Vagina (tissue), 2 donors: ENCODE measurements at regions not wholly inside any gene's neighbourhood (a gene's known extent, or its start where the extent isn't known, plus 50 kb on each side); places are given as distances from the start of the nearest gene placed in this dataset.

ENCODE experiments used
- DNase-seq, 2 donors: peaks; one replicate each; pipeline ENCODE4 v3.0.0-alpha.2; 2017; ENCODE audit errors: extremely low spot score in 2 of 2
- H3K27ac ChIP-seq: fragments of 200-600 bp; sonication (generic); one replicate; pipeline ENCODE4 v1.5.1; 2019
- H3K27me3 ChIP-seq: fragments of 200-600 bp; sonication (generic); one replicate; pipeline ENCODE4 v1.5.1; 2019
- H3K36me3 ChIP-seq, 2 donors: fragments of 200-600 bp; sonication (generic); one replicate each; pipeline ENCODE4 v1.5.1; 2017 to 2019
- H3K4me1 ChIP-seq: fragments of 200-600 bp; sonication (generic); one replicate; pipeline ENCODE4 v1.5.1; 2019
- H3K4me3 ChIP-seq, 2 donors: fragments of 200-600 bp; sonication (generic); 1 replicate in 1 of 2; 2 replicates in 1 of 2; pipeline ENCODE4 v1.5.1; 2016 to 2019
- H3K9me3 ChIP-seq: fragments of 200-600 bp; sonication (generic); one replicate; pipeline ENCODE4 v1.5.1; 2019
- POLR2A ChIP-seq, 2 donors: fragments of 450-650 bp; IDR thresholded peaks; one replicate each; pipeline ENCODE4 v1.6.1; 2017; ENCODE audit warnings: antibody characterized with exemption in 2 of 2, mild to moderate bottlenecking in 2 of 2, moderate library complexity in 2 of 2
- POLR2AphosphoS5 ChIP-seq, 2 donors: sonication (generic); formaldehyde crosslinking; IDR thresholded peaks; one replicate each; pipeline ENCODE4 v1.9.0; 2017; ENCODE audit warnings: antibody characterized with exemption in 2 of 2, mild to moderate bottlenecking in 2 of 2, low read depth in 1 of 2; ENCODE audit not compliant: insufficient read depth in 1 of 2
- intact Hi-C: fragments of 100-400 bp; cut with DNase I; formaldehyde crosslinking; loops from one replicate; pipeline ENCODE4 v1.15.1; 2023
- TF ChIP-seq, protein P1 (sequence below), 3 experiments: fragments of 450-650 bp in 2 of 3; fragments of 200-600 bp in 1 of 3; sonication (generic) in 1 of 3; IDR thresholded peaks; one replicate each; pipeline ENCODE4 v1.5.1; 2017 to 2019; ENCODE audit warnings: antibody characterized with exemption in 3 of 3, mild to moderate bottlenecking in 2 of 3, moderate library complexity in 2 of 3

GRCh38 chr6:101294676-101295075 is 98.8 kb upstream of the GRIK2 start:
- no peak overlapping the region for H3K4me3 ChIP-seq

GRCh38 chr6:101296169-101296960 is 97.1 kb upstream of the GRIK2 start:
- Histone ChIP-seq H3K9me3 (no peaks in the 10 kb centered on the region), H3K27ac (no peak overlapping the region), H3K27me3 (no peaks in the 10 kb centered on the region), H3K4me1 (no peaks in the 10 kb centered on the region), H3K4me3 (no peak overlapping the region), H3K36me3 (no peaks in the 10 kb centered on the region)
- intact Hi-C loops: no loop called here
- TF ChIP-seq, protein P1, sequence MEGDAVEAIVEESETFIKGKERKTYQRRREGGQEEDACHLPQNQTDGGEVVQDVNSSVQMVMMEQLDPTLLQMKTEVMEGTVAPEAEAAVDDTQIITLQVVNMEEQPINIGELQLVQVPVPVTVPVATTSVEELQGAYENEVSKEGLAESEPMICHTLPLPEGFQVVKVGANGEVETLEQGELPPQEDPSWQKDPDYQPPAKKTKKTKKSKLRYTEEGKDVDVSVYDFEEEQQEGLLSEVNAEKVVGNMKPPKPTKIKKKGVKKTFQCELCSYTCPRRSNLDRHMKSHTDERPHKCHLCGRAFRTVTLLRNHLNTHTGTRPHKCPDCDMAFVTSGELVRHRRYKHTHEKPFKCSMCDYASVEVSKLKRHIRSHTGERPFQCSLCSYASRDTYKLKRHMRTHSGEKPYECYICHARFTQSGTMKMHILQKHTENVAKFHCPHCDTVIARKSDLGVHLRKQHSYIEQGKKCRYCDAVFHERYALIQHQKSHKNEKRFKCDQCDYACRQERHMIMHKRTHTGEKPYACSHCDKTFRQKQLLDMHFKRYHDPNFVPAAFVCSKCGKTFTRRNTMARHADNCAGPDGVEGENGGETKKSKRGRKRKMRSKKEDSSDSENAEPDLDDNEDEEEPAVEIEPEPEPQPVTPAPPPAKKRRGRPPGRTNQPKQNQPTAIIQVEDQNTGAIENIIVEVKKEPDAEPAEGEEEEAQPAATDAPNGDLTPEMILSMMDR (IDR thresholded peaks at IDR 0.05): no peak
- TF ChIP-seq POLR2AphosphoS5 (IDR thresholded peaks at IDR 0.05; ENCODE audit: insufficient read depth in 1 of 2, low read depth in 1 of 2): no peak
- no peak for TF ChIP-seq POLR2A (IDR thresholded peaks at IDR 0.05)
- DNase-seq: no peak

More at GRCh38 chr6:101294676-101295075, 98.8 kb upstream of the GRIK2 start:
- Histone ChIP-seq H3K27ac (no peak overlapping the region), H3K27me3 (no peaks in the 10 kb centered on the region), H3K36me3 (no peaks in the 10 kb centered on the region), H3K4me1 (no peaks in the 10 kb centered on the region), H3K9me3 (no peaks in the 10 kb centered on the region)
- DNase-seq: no peak
- intact Hi-C loops: no loop called here
- TF ChIP-seq POLR2AphosphoS5 (IDR thresholded peaks at IDR 0.05; ENCODE audit: insufficient read depth in 1 of 2, low read depth in 1 of 2) (no peak), POLR2A (IDR thresholded peaks at IDR 0.05) (no peak)
- TF ChIP-seq, protein P1 (IDR thresholded peaks at IDR 0.05): no peak

DNA sequence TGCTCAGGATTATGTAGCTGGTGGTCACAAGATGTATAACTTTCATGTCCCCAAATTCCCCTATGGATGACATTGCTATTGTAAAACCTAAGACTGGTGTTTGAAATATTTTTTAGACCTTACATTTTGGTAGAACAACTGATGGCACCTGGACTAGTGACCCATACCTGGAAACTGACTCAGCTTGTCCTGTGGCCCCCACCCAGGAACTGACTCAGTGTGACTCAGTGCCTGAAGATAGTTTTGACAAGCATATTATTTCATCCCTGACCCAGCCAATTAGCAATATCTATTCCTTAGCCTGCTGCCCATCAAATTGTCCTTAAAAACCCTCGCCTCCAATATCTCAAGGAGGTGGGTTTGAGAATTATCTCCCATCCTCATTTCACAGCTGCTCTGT is 90.9 kb upstream of the GRIK2 start:
- Histone ChIP-seq H3K27ac (no peak overlapping the region), H3K4me1 (no peaks in the 10 kb centered on the region), H3K27me3 (no peaks in the 10 kb centered on the region), H3K9me3 (peaks cover 4% of the 10 kb centered on the region), H3K4me3 (no peak overlapping the region), H3K36me3 (no peaks in the 10 kb centered on the region)
- intact Hi-C loops: no loop called here
- no peak for DNase-seq
- TF ChIP-seq POLR2A (IDR thresholded peaks at IDR 0.05) (no peak), POLR2AphosphoS5 (IDR thresholded peaks at IDR 0.05; ENCODE audit: insufficient read depth in 1 of 2, low read depth in 1 of 2) (no peak)
- TF ChIP-seq, protein P1 (IDR thresholded peaks at IDR 0.05): no peak

- no peaks in the 10 kb centered on the region for H3K27me3 ChIP-seq
- no peak overlapping the region for H3K27ac ChIP-seq
- no peak overlapping the region for H3K4me3 ChIP-seq
- H3K4me1 ChIP-seq: no peaks in the 10 kb centered on the region
- no peak for DNase-seq
- TF ChIP-seq, protein P1 (IDR thresholded peaks at IDR 0.05): no peak
- TF ChIP-seq POLR2A (IDR thresholded peaks at IDR 0.05) (no peak), POLR2AphosphoS5 (IDR thresholded peaks at IDR 0.05; ENCODE audit: insufficient read depth in 1 of 2, low read depth in 1 of 2) (no peak)
- peaks cover 4% of the 10 kb centered on the region for H3K9me3 ChIP-seq
- intact Hi-C loops: no loop called here
- no peaks in the 10 kb centered on the region for H3K36me3 ChIP-seq
These were observed 90.0 kb upstream of the GRIK2 start for GRCh38 chr6:101303495-101303894.

DNA sequence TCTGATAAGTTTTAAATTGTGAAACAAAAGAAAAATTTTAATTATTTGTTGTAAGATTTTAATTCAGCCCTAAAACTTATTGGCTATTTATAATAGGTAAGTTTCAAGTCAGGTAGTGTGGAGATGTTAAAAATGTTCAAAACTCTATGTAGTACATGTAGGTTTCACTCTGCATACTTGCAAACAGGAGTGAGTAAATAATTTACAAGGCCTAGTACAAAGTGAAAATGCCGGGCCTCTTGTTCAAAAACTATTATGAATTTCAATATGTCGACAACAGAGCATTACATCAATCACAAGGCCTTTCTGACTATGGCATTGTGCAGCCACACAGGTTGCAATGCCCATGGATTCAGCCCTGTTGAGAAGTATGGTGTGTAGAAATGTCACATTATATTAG is 80.9 kb upstream of the GRIK2 start:
- no peaks in the 10 kb centered on the region for H3K9me3 ChIP-seq
- no peak for DNase-seq
- H3K4me3 ChIP-seq: no peak overlapping the region
- H3K27me3 ChIP-seq: no peaks in the 10 kb centered on the region
- H3K36me3 ChIP-seq: no peaks in the 10 kb centered on the region
- TF ChIP-seq POLR2AphosphoS5 (IDR thresholded peaks at IDR 0.05; ENCODE audit: insufficient read depth in 1 of 2, low read depth in 1 of 2): no peak
- TF ChIP-seq POLR2A (IDR thresholded peaks at IDR 0.05): no peak
- TF ChIP-seq, protein P1 (IDR thresholded peaks at IDR 0.05): no peak
- no peaks in the 10 kb centered on the region for H3K4me1 ChIP-seq
- H3K27ac ChIP-seq: no peak overlapping the region
- intact Hi-C loops: no loop called here
